Hepatocyte (in vitro differentiated cells): ENCODE measurements at regions not wholly inside any gene's neighbourhood (a gene's known extent, or its start where the extent isn't known, plus 50 kb on each side); places are given as distances from the start of the nearest gene placed in this dataset.

ENCODE experiments used
- DNase-seq: peaks from one replicate; pipeline ENCODE4 v3.0.0-alpha.2; 2016; ENCODE audit warnings: low spot score
- H2AFZ ChIP-seq: fragments of 200-600 bp; sonication (generic); 2 replicates; pipeline ENCODE4 v1.6.0; 2016; ENCODE audit warnings: antibody characterized with exemption, mild to moderate bottlenecking
- H3K27ac ChIP-seq: fragments of 200-600 bp; sonication (generic); 2 replicates; pipeline ENCODE4 v1.5.1; 2016; ENCODE audit warnings: mild to moderate bottlenecking
- H3K27me3 ChIP-seq: fragments of 200-600 bp; sonication (generic); 2 replicates; pipeline ENCODE4 v1.6.1; 2016
- H3K36me3 ChIP-seq: fragments of 200-600 bp; sonication (generic); replicated peaks from 2 replicates; pipeline ENCODE4 v1.5.1; 2016; ENCODE audit warnings: low read depth; ENCODE audit not compliant: insufficient read depth
- H3K4me1 ChIP-seq: fragments of 200-600 bp; sonication (generic); 2 replicates; pipeline ENCODE4 v1.5.1; 2016; ENCODE audit warnings: mild to moderate bottlenecking, moderate library complexity; ENCODE audit not compliant: insufficient read depth
- H3K4me2 ChIP-seq: fragments of 200-600 bp; sonication (generic); 2 replicates; pipeline ENCODE4 v1.6.0; 2016
- H3K4me3 ChIP-seq: fragments of 200-600 bp; sonication (generic); 2 replicates; pipeline ENCODE4 v1.5.1; 2016; ENCODE audit warnings: mild to moderate bottlenecking
- H3K79me2 ChIP-seq: fragments of 200-600 bp; sonication (generic); 2 replicates; pipeline ENCODE4 v1.6.0; 2017; ENCODE audit warnings: mild to moderate bottlenecking
- H3K9me2 ChIP-seq: fragments of 200-600 bp; sonication (generic); replicated peaks from 2 replicates; pipeline ENCODE4 v1.6.0; 2017; ENCODE audit warnings: mild to moderate bottlenecking; ENCODE audit not compliant: insufficient read depth
- H3K9me3 ChIP-seq: fragments of 200-600 bp; sonication (generic); 2 replicates; pipeline ENCODE4 v1.5.1; 2016; ENCODE audit warnings: low read depth, mild to moderate bottlenecking
- H4K20me1 ChIP-seq: fragments of 200-600 bp; sonication (generic); 2 replicates; pipeline ENCODE4 v1.6.0; 2016; ENCODE audit warnings: mild to moderate bottlenecking; ENCODE audit not compliant: insufficient read depth, poor library complexity, severe bottlenecking
- CTCF ChIP-seq: fragments of 200-600 bp; sonication (generic); IDR thresholded peaks from 2 replicates; pipeline ENCODE4 v1.5.1; 2016; ENCODE audit warnings: antibody characterized with exemption, mild to moderate bottlenecking; ENCODE audit not compliant: poor library complexity
- EZH2 ChIP-seq: fragments of 200-600 bp; sonication (generic); IDR thresholded peaks from 2 replicates; pipeline ENCODE4 v1.6.1; 2016; ENCODE audit warnings: antibody characterized with exemption, mild to moderate bottlenecking, borderline replicate concordance
- EZH2phosphoT487 ChIP-seq: fragments of 200-600 bp; sonication (generic); IDR thresholded peaks from one replicate; pipeline ENCODE4 v1.6.1; 2018; ENCODE audit warnings: antibody characterized with exemption, mild to moderate bottlenecking, low read depth, moderate library complexity; ENCODE audit not compliant: unreplicated experiment, severe bottlenecking
- WGBS: methylation state at CpG from one replicate; pipeline ENCODE4 v1.1.6; 2016; ENCODE audit warnings: low lambda C conversion rate; ENCODE audit errors: missing lambda C conversion rate; 5-methylcytosine and 5-hydroxymethylcytosine counted together

DNA sequence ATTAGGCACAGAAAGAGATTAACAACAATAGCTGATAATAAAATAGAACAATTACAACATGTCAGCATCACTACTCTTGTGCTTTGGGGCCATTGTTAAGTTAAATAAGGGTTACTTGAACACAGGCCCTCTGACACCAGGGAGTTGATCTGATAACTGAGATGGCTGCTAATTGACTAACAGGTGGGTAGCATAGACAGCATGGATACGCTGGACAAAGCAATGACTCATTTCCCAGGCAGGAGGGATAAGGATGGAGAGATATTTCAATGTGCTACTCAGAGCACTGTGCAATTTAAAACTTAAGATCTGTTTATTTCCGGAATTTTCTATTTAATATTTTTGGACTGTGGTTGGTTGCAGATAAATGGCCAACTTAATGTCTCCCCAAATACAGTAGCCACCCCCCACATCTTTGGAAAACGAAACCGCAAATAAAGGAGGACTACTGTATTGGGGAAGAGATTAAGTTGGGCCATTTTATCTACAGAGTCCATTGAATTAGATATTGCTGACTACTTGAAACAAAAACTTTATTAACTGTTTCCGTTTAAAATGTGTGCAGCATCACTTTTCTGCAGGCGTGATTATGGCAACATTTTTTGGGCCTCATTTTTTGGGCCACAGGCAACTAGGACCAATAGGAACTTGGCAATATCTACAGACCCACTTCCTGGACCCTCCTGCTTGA lies 200.6 kb upstream of the KLF3 start:
- Histone ChIP-seq H3K4me1 (no peaks in the 10 kb centered on the region), H3K9me3 (peaks cover 4% of the 10 kb centered on the region), H3K9me2 (no peaks in the 10 kb centered on the region), H3K4me2 (no peak overlapping the region), H4K20me1 (no peaks in the 10 kb centered on the region), H3K27ac (no peak overlapping the region), H3K36me3 (no peaks in the 10 kb centered on the region), H2AFZ (no peak overlapping the region), H3K27me3 (no peaks in the 10 kb centered on the region), H3K79me2 (no peaks in the 10 kb centered on the region), H3K4me3 (no peak overlapping the region)
- WGBS, result 88% methylated on average over 6 of the region's 6 CpGs
- no peak for DNase-seq
- TF ChIP-seq EZH2, result no peak
- no peak for TF ChIP-seq EZH2phosphoT487
- TF ChIP-seq CTCF, result no peak

GRCh38 chr4:38464328-38464727 lies 199.7 kb upstream of the KLF3 start:
- Histone ChIP-seq H3K4me2 (no peak overlapping the region), H2AFZ (no peak overlapping the region), H3K36me3 (no peaks in the 10 kb centered on the region), H3K27ac (no peak overlapping the region), H3K4me1 (peaks cover 5% of the 10 kb centered on the region), H3K9me3 (peaks cover 4% of the 10 kb centered on the region), H4K20me1 (no peaks in the 10 kb centered on the region), H3K9me2 (no peaks in the 10 kb centered on the region), H3K4me3 (no peak overlapping the region), H3K79me2 (no peaks in the 10 kb centered on the region), H3K27me3 (no peaks in the 10 kb centered on the region)
- no peak for DNase-seq
- WGBS, result 84% methylated on average over 4 of the region's 4 CpGs
- no peak for TF ChIP-seq EZH2phosphoT487
- no peak for TF ChIP-seq CTCF
- no peak for TF ChIP-seq EZH2

DNA sequence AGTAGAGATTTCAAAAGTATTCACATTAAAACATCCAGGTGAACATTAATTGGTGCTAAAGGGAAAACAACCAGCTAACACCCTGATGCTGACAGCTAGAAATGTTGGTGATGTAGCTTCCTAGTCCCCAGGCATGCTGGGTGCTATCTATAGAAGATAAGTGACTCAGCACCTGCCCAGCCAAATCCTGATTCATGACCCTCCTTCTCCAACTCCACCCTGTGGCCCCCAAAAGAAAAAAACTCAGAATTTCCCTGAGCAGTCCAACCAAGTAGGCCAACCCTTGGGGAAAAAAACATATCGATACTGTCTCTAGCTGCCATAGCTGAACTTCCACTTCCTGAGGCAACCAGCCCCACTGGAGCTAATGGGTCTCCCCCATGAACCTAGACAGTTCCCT lies 197.6 kb upstream of the KLF3 start:
- H3K79me2 ChIP-seq, result no peaks in the 10 kb centered on the region
- no peaks in the 10 kb centered on the region for H3K9me2 ChIP-seq
- no peaks in the 10 kb centered on the region for H3K36me3 ChIP-seq
- H3K27me3 ChIP-seq, result no peaks in the 10 kb centered on the region
- 93% methylated on average over 1 of the region's 1 CpG for WGBS
- H4K20me1 ChIP-seq, result no peaks in the 10 kb centered on the region
- no peak overlapping the region for H3K4me3 ChIP-seq
- no peak overlapping the region for H3K27ac ChIP-seq
- H3K4me2 ChIP-seq, result no peak overlapping the region
- H2AFZ ChIP-seq, result no peak overlapping the region
- DNase-seq, result no peak
- peaks cover 4% of the 10 kb centered on the region for H3K9me3 ChIP-seq
- TF ChIP-seq EZH2 (no peak), CTCF (no peak), EZH2phosphoT487 (no peak)
- peaks cover 8% of the 10 kb centered on the region for H3K4me1 ChIP-seq

- no peaks in the 10 kb centered on the region for H3K36me3 ChIP-seq
- no peak for DNase-seq
- 97% methylated on average over 1 of the region's 1 CpG for WGBS
- no peak overlapping the region for H3K4me3 ChIP-seq
- TF ChIP-seq EZH2phosphoT487, result no peak
- TF ChIP-seq EZH2, result no peak
- TF ChIP-seq CTCF, result no peak
- H3K79me2 ChIP-seq, result no peaks in the 10 kb centered on the region
- H3K4me2 ChIP-seq, result no peak overlapping the region
- H4K20me1 ChIP-seq, result no peaks in the 10 kb centered on the region
- peaks cover 4% of the 10 kb centered on the region for H3K9me3 ChIP-seq
- H3K4me1 ChIP-seq, result peaks cover 8% of the 10 kb centered on the region
- H2AFZ ChIP-seq, result no peak overlapping the region
- H3K9me2 ChIP-seq, result no peaks in the 10 kb centered on the region
- H3K27ac ChIP-seq, result no peak overlapping the region
- H3K27me3 ChIP-seq, result no peaks in the 10 kb centered on the region
Observed at GRCh38 chr4:38467296-38467695, 196.7 kb upstream of the KLF3 start.
